ENCODE measurements at regions not wholly inside any gene's neighbourhood (a gene's known extent, or its start where the extent isn't known, plus 50 kb on each side); places are given as distances from the start of the nearest gene placed in this dataset.
"Not testable (repeated sequence)": the region's sequence is repeated elsewhere in the genome, so short reads cannot be mapped to it uniquely, and the experiment has no call there.

- DNase-seq (ENCODE audit: low read depth), result no peak
- no peak overlapping the region for H3K4me3 ChIP-seq (ENCODE audit: low read depth, low read length)
Observed at GRCh38 chr18:51503351-51503750, 305.9 kb upstream of the MEX3C start.

- DNase-seq (ENCODE audit: low read depth), result no peak
- no peak overlapping the region for H3K4me3 ChIP-seq (ENCODE audit: low read depth, low read length)
Observed at GRCh38 chr18:51506811-51507210, 309.3 kb upstream of the MEX3C start.

- not testable (repeated sequence) for DNase-seq (ENCODE audit: low read depth); H3K4me3 ChIP-seq (ENCODE audit: low read depth, low read length)
Observed at GRCh38 chr18:51508410-51508809, 310.9 kb upstream of the MEX3C start.

GRCh38 chr18:51510020-51510419 lies 312.5 kb upstream of the MEX3C start:
- H3K4me3 ChIP-seq (ENCODE audit: low read depth, low read length), result no peak overlapping the region
- no peak for DNase-seq (ENCODE audit: low read depth)

GRCh38 chr18:51513517-51513916 lies 316.0 kb upstream of the MEX3C start:
- no peak overlapping the region for H3K4me3 ChIP-seq (ENCODE audit: low read depth, low read length)
- DNase-seq (ENCODE audit: low read depth), result no peak

- no peak for DNase-seq (ENCODE audit: low read depth)
Observed at GRCh38 chr18:51514128-51514527, 316.6 kb upstream of the MEX3C start.

GRCh38 chr18:51516478-51517038 lies 319.1 kb upstream of the MEX3C start:
- no peak for DNase-seq (ENCODE audit: low read depth)
- H3K4me3 ChIP-seq (ENCODE audit: low read depth, low read length), result no peak overlapping the region

More at GRCh38 chr18:51514128-51514527, 316.6 kb upstream of the MEX3C start:
- H3K4me3 ChIP-seq (ENCODE audit: low read depth, low read length), result no peak overlapping the region

- no peak overlapping the region for H3K4me3 ChIP-seq (ENCODE audit: low read depth, low read length)
- DNase-seq (ENCODE audit: low read depth), result no peak
Observed at GRCh38 chr18:51519571-51519970, 322.1 kb upstream of the MEX3C start.

GRCh38 chr18:51520676-51521180 lies 323.2 kb upstream of the MEX3C start:
- no peak overlapping the region for H3K4me3 ChIP-seq (ENCODE audit: low read depth, low read length)
- DNase-seq (ENCODE audit: low read depth), result no peak

- DNase-seq (ENCODE audit: low read depth), result no peak
- no peak overlapping the region for H3K4me3 ChIP-seq (ENCODE audit: low read depth, low read length)
Observed at GRCh38 chr18:51522338-51522737, 324.9 kb upstream of the MEX3C start.

GRCh38 chr18:51522821-51523220 lies 325.3 kb upstream of the MEX3C start:
- no peak for DNase-seq (ENCODE audit: low read depth)
- no peak overlapping the region for H3K4me3 ChIP-seq (ENCODE audit: low read depth, low read length)

GRCh38 chr18:51523671-51524070 lies 326.2 kb upstream of the MEX3C start:
- H3K4me3 ChIP-seq (ENCODE audit: low read depth, low read length), result no peak overlapping the region
- no peak for DNase-seq (ENCODE audit: low read depth)

- no peak overlapping the region for H3K4me3 ChIP-seq (ENCODE audit: low read depth, low read length)
- no peak for DNase-seq (ENCODE audit: low read depth)
Observed at GRCh38 chr18:51525453-51526225, 328.2 kb upstream of the MEX3C start.

GRCh38 chr18:51527826-51528225 lies 330.3 kb upstream of the MEX3C start:
- no peak for DNase-seq (ENCODE audit: low read depth)
- H3K4me3 ChIP-seq (ENCODE audit: low read depth, low read length), result no peak overlapping the region

- DNase-seq (ENCODE audit: low read depth), result no peak
- no peak overlapping the region for H3K4me3 ChIP-seq (ENCODE audit: low read depth, low read length)
Observed at GRCh38 chr18:51531501-51531900, 334.0 kb upstream of the MEX3C start.

GRCh38 chr18:51537487-51537886 lies 340.0 kb upstream of the MEX3C start:
- H3K4me3 ChIP-seq (ENCODE audit: low read depth, low read length), result no peak overlapping the region
- DNase-seq (ENCODE audit: low read depth), result no peak

- no peak for DNase-seq (ENCODE audit: low read depth)
- no peak overlapping the region for H3K4me3 ChIP-seq (ENCODE audit: low read depth, low read length)
Observed at GRCh38 chr18:51540562-51540961, 343.1 kb upstream of the MEX3C start.

GRCh38 chr18:51541230-51541629 lies 343.7 kb upstream of the MEX3C start:
- H3K4me3 ChIP-seq (ENCODE audit: low read depth, low read length), result no peak overlapping the region
- DNase-seq (ENCODE audit: low read depth), result no peak

- no peak for DNase-seq (ENCODE audit: low read depth)
- H3K4me3 ChIP-seq (ENCODE audit: low read depth, low read length), result no peak overlapping the region
Observed at GRCh38 chr18:51543658-51544155, 346.2 kb upstream of the MEX3C start.

GRCh38 chr18:51545446-51545845 lies 348.0 kb upstream of the MEX3C start:
- DNase-seq (ENCODE audit: low read depth), result no peak
- no peak overlapping the region for H3K4me3 ChIP-seq (ENCODE audit: low read depth, low read length)

Data from skeletal muscle cell (primary cell).